OCI-M2 (cell line): ENCODE measurements at regions not wholly inside any gene's neighbourhood (a gene's known extent, or its start where the extent isn't known, plus 50 kb on each side); places are given as distances from the start of the nearest gene placed in this dataset.

ENCODE experiments used
- DNase-seq: peaks from one replicate; lab custom pipeline; 2025; ENCODE audit not compliant: unreplicated experiment; lab: John Stamatoyannopoulos, UW

DNA sequence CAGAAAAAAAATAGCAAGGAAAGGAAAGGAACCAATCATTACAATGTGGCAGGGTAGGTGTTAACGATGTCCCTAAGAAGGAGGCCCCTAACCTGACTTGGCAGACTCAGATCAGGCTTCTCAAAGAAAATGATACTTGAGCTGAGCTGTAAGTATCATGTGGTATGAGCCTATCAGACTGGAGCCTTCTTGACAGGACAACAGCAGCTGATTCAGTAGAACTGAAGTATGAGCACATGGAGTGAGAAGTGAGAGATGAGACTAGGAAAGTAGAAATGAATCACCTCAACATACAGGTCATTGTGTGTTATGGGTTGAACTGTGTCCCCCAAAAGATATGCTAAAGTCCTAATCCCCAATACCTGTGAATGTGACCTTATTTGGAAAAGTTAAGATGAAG lies 66.3 kb downstream of the MTERF1 start:
- DNase-seq: no peak
